KBM-7 (cell line): ENCODE measurements at regions not wholly inside any gene's neighbourhood (a gene's known extent, or its start where the extent isn't known, plus 50 kb on each side); places are given as distances from the start of the nearest gene placed in this dataset.
"Not testable (repeated sequence)": the region's sequence is repeated elsewhere in the genome, so short reads cannot be mapped to it uniquely, and the experiment has no call there.

Experiments used
- DNase-seq: peaks from one replicate; pipeline ENCODE4 v3.0.0-alpha.2; 2015
- in situ Hi-C: fragments of 300-500 bp; cut with MboI; formaldehyde crosslinking; loops from 2 replicates; pipeline ENCODE4 v1.14.3; 2020; ENCODE audit warnings: low sequenced_read_pairs, low pct_unique_long_range_greater_than_20kb, mixed read lengths

DNA sequence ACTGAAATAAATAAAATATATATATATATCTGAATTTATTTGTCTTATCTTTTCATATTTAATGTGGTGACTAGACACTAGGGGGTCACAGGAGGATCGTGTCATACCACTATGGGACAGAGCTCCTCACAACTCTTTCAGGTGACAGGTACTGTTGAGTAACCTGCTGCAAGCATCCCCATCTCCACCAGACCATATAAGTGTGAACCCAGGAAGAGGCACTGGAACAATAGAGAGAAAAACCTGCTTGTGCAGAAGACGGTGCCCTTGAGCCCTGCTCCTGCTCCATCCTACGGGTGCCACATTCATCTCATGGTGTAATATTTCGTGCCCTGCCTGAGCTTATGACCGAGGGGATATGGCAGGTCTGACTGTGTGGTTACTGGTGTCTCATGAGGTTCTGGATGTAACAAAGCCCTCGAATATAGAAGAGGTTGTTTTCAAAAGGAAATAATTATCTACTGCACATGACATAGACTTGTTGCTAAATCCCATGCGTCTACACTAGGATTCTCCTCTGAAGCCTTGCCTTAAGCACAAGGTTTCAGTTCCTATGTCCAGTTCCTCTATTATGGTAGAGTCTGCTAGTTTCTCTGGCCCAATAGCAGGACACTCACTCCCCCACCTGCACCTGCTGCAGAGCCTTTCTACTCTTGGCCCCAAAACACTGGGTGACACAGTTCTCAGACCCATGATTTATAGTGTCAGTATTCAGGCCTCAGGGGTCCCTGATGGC lies 70.4 kb downstream of the GGTLC2 start:
- no peak for DNase-seq
- in situ Hi-C loops, result no loop called here

DNA sequence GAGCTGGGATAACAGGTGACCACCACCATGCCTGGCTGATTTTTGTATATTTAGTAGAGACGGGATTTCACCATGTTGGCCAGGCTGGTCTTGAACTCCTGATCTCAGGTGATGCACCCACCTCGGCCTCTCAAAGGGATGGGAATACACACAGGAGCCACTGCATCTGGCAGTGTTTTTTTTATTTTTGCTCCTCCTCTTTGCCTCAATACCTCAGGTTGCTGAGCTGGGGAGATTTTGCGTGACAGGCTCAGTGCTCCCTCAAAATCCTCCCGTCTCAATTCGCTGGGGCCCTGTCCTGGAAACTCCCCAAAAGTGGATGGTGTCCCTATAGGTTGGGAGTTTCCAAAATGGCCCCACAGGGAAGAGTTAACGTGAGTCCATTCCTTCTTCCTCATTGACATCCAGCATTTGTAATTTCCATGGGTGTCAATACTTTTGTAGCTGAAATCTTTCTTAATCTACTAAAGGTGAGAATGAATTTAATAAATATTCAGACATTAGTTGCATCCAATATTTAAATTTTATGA lies 71.8 kb downstream of the GGTLC2 start:
- in situ Hi-C loops, result no loop called here
- no peak for DNase-seq

DNA sequence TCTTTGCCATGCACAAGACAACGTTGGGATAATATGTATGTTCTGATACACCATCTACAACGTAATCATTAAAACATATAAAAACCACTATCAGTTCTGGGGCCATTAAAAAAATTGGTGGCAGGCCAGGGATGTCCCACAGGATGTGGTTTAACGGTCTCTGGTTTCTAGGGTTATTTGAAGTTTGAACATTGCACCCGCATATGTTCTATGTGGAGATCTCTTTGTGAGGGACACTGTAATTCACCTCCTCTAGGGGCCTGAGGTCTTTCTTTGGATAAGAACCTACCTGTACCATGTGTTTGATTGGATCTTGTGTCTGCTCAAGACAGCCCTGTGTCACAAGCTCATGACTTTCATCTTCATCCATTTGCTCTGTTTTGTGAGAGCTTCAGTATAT lies 73.2 kb downstream of the GGTLC2 start:
- DNase-seq, result no peak
- in situ Hi-C loops, result no loop called here

DNA sequence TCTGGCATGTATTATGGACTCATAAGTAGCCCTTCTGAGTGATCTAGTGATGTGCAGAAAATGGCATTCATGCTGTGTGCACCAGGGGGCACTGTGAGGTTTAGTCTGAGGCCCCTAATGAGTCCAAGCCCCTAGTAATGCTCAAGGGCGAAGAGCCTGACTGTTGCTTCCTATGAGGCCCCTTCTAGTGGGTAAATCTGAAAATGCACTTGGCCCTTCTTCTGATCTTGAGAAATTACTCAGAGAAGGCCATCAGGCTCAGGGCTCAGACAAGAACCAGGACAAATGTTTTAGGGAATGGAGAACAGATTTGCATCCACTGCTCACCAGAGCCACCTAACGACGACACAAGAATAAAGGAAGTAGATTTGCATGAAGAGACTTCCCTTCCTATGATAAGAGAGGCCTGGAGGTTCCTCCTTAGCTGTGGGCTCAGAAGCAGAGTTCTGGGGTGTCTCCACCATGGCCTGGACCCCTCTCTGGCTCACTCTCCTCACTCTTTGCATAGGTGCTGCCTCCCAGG lies 75.8 kb downstream of the GGTLC2 start:
- in situ Hi-C loops, result no loop called here
- peak; percentile 80 for DNase-seq

DNA sequence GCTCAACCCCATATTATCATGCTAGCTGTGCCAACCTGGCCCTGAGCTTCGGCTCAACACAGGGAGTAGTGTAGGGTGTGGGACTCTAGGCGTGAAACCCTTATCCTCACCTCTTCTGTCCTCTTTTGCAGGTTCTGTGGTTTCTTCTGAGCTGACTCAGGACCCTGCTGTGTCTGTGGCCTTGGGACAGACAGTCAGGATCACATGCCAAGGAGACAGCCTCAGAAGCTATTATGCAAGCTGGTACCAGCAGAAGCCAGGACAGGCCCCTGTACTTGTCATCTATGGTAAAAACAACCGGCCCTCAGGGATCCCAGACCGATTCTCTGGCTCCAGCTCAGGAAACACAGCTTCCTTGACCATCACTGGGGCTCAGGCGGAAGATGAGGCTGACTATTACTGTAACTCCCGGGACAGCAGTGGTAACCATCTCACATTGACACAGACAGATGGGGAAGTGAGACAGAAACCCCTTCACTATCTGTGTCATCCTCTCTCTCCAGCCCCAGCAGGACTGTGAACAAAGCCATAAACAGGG lies 76.4 kb downstream of the GGTLC2 start:
- no peak for DNase-seq
- in situ Hi-C loops, result no loop called here

DNA sequence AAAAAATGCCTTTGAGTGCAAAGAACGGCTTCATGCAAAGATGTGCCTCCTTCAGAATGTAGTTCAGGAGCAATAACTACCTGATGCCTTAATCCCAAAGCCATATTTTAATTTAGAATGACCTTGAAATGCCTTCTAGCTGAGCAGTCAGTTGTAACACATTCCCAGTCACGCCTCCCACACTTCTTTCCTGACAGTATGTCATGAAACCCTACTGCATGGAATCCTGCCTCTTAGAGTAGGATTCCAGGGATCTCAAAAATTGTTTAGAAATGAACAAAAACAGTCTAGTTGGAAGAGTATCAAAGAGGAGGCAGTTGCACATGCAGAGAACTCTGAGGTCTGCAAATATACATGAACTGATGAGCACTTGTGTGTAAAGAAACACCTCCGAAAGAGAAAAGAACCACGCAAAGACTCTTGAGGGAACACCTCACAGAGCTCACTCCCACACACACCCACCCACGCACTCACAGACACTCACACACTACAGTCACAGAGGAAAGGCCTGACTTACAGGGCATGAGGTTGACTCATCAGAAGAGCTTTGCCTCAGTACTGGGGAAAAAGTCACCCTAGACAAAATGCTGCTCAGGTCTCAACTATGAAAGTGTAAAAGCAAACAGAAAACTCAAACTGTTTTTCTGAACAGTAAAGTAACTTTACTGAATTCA lies 77.4 kb downstream of the GGTLC2 start:
- no peak for DNase-seq
- in situ Hi-C loops, result no loop called here

DNA sequence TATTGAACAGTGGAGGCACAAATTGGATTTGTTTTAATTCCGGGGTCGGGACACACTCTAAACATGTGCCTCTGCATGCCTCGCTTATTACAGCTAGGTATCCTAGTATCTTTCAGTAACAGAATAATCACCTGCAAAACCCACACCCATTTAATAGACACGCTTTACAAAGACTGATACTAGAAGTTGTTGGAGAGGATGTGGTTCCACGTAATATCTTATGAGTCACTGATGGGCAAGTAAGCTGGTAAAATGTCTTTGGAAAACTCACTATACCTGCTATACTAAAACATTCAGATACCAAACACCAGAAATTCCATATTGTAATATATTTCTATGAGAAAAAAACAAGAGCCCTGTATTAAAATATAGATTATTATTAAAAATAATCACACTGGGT lies 84.0 kb downstream of the GGTLC2 start:
- in situ Hi-C loops, result no loop called here
- DNase-seq, result no peak

DNA sequence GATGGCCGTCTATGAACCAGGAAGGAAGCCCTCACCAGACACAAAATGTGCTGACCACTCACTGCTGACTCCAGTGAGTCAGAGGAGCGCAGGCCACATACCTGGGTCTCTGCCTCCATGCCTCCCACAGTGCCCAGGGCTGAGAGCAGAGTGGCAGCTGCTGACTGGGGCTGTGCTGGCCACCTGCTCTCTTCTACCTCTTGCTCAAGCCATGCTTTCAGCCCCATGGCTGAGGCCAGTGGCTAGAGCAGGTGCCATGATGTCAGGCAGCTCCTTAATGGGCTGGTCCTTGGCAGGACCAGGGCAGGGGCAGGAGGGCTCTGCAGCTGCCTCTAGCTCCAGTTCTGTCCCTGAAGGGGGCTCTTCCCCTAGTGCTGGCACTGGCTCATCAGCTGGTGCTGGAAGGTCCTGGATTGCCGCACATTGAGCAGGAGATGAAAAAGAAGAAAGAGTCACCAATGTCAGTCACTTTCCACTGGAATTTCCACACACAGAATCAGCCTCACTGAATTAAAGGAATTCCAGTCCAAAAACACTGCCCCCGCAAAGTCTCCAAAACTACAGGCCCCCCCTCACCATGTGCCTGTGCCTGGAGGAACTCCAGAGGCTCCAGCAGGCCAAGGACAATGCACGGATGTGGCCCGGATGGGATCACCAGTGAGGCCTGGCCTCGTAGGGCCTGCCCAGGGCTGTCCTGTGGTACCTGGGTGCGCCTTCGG lies 86.4 kb downstream of the GGTLC2 start:
- DNase-seq, result no peak
- in situ Hi-C loops, result no loop called here

DNA sequence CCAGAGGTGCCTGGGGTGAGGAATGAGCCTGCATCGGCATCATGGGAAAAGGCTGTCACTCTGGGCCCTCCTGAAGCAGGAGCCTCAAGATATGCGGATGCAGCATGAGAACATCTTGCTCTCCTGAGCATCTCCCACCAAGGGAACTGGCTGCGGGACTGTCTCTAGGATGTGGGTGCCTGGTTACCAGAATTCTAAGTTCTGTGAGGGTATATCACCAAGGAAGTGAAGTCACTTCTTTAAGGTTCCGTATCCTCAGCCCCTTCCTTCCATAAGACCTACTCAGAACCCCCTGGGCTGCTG lies 86.9 kb downstream of the GGTLC2 start:
- no peak for DNase-seq
- in situ Hi-C loops, result no loop called here

DNA sequence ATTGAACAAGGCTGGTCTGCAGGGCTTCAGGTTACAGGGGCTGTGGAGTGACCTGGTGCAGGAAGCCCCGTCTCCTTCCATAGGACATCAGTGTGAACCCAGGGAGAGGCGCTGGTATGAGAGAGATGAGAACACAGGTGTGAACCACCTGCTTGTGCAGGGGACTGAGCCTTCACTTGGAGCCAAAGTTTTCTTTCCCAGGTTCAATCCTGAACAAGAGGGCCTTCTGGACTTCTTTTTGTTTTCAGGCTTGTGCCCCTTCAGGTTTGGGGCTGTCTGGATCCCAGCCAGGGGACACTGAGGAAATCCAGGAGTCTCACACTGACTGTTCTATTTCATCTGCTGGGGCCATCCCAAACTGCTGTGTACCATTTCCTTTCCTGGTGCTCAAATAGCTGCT lies 88.6 kb downstream of the GGTLC2 start:
- in situ Hi-C loops, DNase-seq: not testable (repeated sequence)

DNA sequence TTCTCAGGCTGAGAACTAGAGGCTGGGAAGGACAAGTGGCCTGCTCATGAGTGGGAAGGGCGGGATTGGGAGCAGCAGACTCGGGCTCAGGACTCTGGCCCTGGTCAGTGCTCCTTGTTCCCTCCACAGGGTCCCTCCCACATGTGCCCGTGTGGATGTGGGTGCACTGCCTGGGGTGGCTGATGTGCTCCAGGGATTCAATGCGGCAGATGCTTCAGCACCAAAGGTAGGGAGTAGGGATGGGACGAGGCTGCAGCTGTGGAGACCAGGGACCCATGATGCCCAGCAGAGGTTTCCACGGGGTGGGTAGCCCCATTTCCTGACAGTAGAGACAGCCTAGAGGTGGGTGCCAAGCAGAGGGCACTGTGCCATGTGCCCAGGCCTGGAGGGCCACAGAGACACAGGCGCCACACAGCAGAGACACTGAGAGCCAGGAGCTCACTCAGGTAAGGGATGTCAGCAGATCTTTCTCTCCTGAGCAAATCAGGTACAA lies 89.5 kb downstream of the GGTLC2 start:
- DNase-seq, result no peak
- in situ Hi-C loops, result no loop called here

DNA sequence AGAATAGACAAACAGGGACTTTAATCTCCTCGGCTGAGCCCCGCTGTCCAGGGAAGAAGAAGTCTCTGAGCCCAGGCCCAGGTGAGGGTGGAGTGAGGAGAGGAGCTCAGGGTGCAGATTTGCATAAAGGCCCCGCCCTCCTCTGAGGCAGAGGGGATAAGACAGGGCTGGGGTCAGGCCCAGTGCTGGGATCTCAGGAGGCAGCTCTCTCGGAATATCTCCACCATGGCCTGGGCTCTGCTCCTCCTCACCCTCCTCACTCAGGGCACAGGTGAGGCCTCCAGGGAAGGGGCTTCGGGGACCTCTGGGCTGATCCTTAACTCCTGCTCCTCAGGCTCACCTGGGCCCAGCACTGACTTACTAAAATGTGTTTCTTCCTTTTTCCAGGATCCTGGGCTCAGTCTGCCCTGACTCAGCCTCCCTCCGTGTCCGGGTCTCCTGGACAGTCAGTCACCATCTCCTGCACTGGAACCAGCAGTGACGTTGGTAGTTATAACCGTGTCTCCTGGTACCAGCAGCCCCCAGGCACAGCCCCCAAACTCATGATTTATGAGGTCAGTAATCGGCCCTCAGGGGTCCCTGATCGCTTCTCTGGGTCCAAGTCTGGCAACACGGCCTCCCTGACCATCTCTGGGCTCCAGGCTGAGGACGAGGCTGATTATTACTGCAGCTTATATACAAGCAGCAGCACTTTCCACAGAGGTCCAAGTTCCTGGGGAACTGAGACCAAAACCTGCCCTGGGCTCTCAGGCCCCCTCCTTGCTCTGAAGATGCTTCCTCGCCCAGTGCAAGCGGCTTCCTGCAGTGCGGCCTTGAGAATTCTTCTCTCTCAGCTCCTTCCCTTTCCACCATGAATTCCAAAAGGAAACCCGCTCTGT lies 90.2 kb downstream of the GGTLC2 start:
- not testable (repeated sequence) for DNase-seq

DNA sequence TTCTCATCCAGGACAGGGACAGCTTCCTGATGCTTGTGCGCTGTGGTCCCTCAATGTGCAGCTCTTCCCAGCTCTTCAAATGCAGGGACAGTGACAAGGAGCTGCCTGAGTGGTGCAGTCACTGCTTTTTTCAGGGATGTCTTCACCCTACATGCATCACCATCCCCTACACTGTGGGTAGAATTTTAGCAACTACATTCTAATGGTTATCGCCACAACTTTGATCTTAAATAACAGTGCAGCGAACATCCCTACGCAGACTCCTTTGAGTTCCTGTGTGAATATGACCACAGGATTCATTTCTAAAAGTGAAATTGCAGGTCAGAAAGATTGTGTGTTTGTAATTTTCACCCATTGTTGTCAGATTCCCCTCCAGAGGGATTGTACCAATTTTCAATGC lies 90.9 kb downstream of the GGTLC2 start:
- in situ Hi-C loops, DNase-seq: not testable (repeated sequence)

More for the DNA sequence above, 90.2 kb downstream of the GGTLC2 start:
- in situ Hi-C loops, result not testable (repeated sequence)

DNA sequence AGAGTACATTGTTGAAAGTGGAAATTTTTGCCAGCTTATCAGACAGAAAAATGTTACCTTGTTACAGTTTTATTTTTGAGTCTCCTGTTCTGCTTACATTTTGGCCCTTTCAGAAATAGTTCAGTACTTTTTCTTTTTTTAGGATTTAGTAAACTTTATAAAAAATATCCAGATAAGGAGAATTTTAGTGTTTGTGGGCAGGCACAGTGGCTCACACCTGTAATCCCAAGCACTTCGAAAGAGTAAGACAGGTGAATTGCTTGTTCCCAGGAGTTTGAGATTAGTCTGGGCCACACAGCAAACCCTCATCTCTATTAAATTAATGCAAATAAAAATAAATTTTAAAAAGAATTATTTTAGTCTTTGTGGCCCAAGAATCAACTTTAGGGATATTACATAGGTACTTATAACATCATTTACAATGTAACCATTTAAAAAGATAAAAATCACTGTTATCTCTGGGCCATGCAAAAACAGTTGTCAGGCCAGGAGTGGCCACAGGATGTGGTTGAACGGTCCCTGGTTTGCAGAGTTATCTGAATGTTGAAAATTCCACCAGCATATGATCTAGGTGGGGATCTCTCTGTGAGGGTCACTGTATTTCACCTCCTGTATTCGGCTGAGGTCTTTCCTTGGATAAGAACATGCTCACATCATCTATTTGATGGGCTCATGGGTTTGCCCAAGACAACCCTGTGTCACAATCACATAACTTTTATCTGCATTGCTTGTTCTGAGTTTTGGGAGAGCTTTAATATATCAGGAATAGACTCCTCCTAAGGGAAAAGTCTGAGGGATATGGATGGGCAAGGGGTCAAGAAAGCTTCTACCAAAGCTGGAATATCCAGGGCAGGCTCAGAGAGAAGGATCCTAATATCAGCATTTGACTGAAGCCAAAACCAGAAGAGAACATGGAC lies 91.5 kb downstream of the GGTLC2 start:
- DNase-seq, result no peak
- in situ Hi-C loops, result no loop called here

DNA sequence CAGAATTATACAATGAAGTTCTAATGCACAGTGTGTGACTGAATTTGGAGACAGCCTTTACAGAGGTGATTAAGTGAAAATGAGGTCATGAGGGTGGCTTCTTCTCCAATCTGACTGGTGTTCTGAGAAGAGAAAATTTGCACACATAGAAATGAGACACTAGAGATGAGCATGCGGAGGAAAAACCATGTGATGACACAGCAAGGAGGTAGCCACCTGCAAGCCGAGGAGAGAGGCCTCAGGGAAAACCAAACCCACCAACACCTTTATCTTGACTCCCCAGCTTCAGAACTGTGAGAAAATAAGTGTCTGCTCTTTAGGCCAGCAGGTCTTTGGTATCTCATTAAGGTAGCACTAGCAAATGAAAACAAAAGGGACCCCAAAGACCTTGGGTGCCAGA lies 93.2 kb downstream of the GGTLC2 start:
- DNase-seq, result no peak
- in situ Hi-C loops, result no loop called here

DNA sequence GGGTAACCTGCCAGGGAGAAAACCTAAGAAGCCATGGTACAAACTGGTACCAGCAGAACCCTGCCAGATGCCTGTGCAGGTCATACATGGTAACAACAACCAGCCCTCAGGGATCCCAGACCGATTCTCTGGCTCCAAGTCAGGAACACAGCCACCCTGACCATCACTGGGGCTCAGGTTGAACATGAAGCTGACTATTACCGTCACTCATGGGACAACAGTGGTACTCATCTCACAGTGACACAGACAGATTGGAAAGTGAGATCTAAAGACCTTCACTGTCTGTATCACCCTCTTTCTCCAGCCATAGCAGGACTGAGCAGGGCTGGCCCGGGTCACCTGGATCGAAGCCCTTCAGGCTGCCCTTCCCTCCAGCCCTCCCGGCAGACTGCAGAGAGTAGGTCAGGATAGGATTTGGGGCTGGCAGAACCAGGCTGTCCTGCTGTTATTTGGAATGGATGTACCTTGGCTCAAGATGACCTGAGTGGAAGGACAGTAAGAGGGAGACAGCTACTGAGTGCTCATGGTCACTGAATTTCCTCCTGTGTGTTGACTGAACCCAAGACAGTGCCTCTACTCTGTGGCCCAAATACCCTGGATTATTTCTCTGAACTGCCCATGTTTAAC lies 94.7 kb downstream of the GGTLC2 start:
- in situ Hi-C loops, result no loop called here
- DNase-seq, result no peak

DNA sequence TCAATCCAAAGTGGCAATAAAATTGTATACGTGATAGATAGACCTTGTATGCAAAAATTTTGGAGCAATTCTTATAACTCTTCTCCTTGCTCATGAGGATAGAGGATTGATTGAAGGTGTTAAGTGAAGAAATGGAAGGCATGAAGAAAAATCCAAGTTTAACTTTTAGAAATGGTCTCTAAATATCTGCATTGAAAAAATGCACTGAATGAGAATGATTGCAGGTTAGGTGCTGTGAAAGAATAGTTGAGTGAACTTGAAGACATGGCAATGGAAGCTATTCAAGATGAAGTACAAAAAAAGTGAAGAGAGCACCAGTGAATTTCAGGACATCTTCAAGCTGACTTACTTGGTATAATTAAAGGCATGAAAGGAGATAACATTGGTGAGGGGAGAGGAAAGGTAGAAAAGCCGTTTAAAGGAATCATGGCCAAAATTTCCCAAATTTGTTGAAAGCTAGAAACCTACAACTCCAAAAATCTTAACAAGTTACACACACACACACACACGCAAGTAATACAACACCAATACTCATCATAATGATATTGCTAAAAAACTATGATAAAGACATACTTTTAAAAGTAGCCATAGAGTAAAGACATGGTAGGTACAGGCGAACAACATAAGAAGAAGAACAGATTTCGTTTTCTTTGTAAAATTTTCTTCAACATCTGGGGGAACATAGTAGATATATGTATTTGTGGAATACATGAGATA lies 96.3 kb downstream of the GGTLC2 start:
- DNase-seq, result no peak
- in situ Hi-C loops, result no loop called here
